OCI-LY7 (cell line): ENCODE measurements at regions not wholly inside any gene's neighbourhood (a gene's known extent, or its start where the extent isn't known, plus 50 kb on each side); places are given as distances from the start of the nearest gene placed in this dataset.
"Not testable (repeated sequence)": the region's sequence is repeated elsewhere in the genome, so short reads cannot be mapped to it uniquely, and the experiment has no call there.

Experiments
- BruUV-seq: library from RNA; stranded (reverse); fragments of 400-500 nt; replicated peaks from 2 replicates; lab custom pipeline; 2021; lab: Mats Ljungman, UMichigan
- CTCF ChIA-PET: fragments of 300-600 bp; sonication (Branson Sonifier 250); formaldehyde crosslinking; loops from one replicate; lab custom pipeline; 2022; ENCODE audit warnings: antibody characterized with exemption; ENCODE audit not compliant: unreplicated experiment; lab: Charles Lee
- POLR2A ChIA-PET: fragments of 300-600 bp; sonication (Branson Sonifier 250); formaldehyde crosslinking; loops from one replicate; lab custom pipeline; 2022; ENCODE audit warnings: antibody characterized with exemption; lab: Charles Lee
- DNase-seq: peaks from one replicate; pipeline ENCODE4 v3.0.0-alpha.2; 2015; ENCODE audit warnings: low spot score
- H2AFZ ChIP-seq: fragments of 200-600 bp; sonication (generic), shearing (Covaris generic); 2 replicates; pipeline ENCODE4 v1.6.1; 2014; ENCODE audit warnings: mild to moderate bottlenecking, antibody characterized with exemption, low read length, moderate library complexity
- H3K27ac ChIP-seq: fragments of 200-600 bp; sonication (generic); 2 replicates; pipeline ENCODE4 v1.5.1; 2014; ENCODE audit warnings: mixed run types, low read depth, mild to moderate bottlenecking, moderate library complexity, low read length, inconsistent platforms; ENCODE audit not compliant: poor library complexity, severe bottlenecking
- H3K36me3 ChIP-seq: fragments of 200-600 bp; sonication (generic); 2 replicates; pipeline ENCODE4 v1.6.1; 2014; ENCODE audit warnings: mild to moderate bottlenecking, antibody characterized with exemption, low read length, moderate library complexity, mixed read lengths; ENCODE audit not compliant: insufficient read depth
- H3K4me1 ChIP-seq: fragments of 200-600 bp; sonication (generic); 2 replicates; pipeline ENCODE4 v1.5.1; 2014; ENCODE audit warnings: mild to moderate bottlenecking, low read length; ENCODE audit not compliant: insufficient read depth, poor library complexity, severe bottlenecking
- H3K4me2 ChIP-seq: fragments of 200-600 bp; sonication (generic); 2 replicates; pipeline ENCODE4 v1.6.1; 2014; ENCODE audit warnings: mild to moderate bottlenecking, low read length
- H3K4me3 ChIP-seq: fragments of 200-600 bp; sonication (generic); 2 replicates; pipeline ENCODE4 v1.5.1; 2014; ENCODE audit warnings: mild to moderate bottlenecking, low read depth, low read length; ENCODE audit not compliant: poor library complexity, severe bottlenecking
- H3K79me2 ChIP-seq: fragments of 200-600 bp; sonication (generic); 2 replicates; pipeline ENCODE4 v1.6.1; 2016; ENCODE audit warnings: low read depth, mild to moderate bottlenecking, low read length, moderate library complexity, mixed read lengths; ENCODE audit not compliant: insufficient read depth
- H3K9me2 ChIP-seq: fragments of 200-600 bp; sonication (generic); 2 replicates; pipeline ENCODE4 v1.6.1; 2016; ENCODE audit warnings: mild to moderate bottlenecking, low read length, mixed read lengths; ENCODE audit not compliant: insufficient read depth
- H3K9me3 ChIP-seq: fragments of 200-600 bp; sonication (generic); 2 replicates; pipeline ENCODE4 v1.6.1; 2014; ENCODE audit warnings: mild to moderate bottlenecking, mixed run types, low read length, mixed read lengths
- H4K20me1 ChIP-seq: fragments of 200-600 bp; sonication (generic); 2 replicates; pipeline ENCODE4 v1.6.1; 2014; ENCODE audit warnings: mild to moderate bottlenecking, antibody characterized with exemption, low read length, moderate library complexity, mixed read lengths; ENCODE audit not compliant: insufficient read depth
- CTCF ChIP-seq: fragments of 200-600 bp; sonication (generic); conservative IDR thresholded peaks from 2 replicates; pipeline ENCODE4 v1.5.1; 2014; ENCODE audit warnings: mild to moderate bottlenecking, antibody characterized with exemption, low read length, moderate library complexity, mixed read lengths
- EZH2phosphoT487 ChIP-seq: fragments of 200-600 bp; sonication (generic); IDR thresholded peaks from 2 replicates; pipeline ENCODE4 v1.6.1; 2018; ENCODE audit warnings: low read depth, borderline replicate concordance, mild to moderate bottlenecking, mixed run types, antibody characterized with exemption, low read length, moderate library complexity, mixed read lengths
- intact Hi-C: fragments of 100-400 bp; cut with micrococcal nuclease; formaldehyde crosslinking; loops from one replicate; pipeline ENCODE4 v1.10.0; 2022; ENCODE audit not compliant: unreplicated experiment

DNA sequence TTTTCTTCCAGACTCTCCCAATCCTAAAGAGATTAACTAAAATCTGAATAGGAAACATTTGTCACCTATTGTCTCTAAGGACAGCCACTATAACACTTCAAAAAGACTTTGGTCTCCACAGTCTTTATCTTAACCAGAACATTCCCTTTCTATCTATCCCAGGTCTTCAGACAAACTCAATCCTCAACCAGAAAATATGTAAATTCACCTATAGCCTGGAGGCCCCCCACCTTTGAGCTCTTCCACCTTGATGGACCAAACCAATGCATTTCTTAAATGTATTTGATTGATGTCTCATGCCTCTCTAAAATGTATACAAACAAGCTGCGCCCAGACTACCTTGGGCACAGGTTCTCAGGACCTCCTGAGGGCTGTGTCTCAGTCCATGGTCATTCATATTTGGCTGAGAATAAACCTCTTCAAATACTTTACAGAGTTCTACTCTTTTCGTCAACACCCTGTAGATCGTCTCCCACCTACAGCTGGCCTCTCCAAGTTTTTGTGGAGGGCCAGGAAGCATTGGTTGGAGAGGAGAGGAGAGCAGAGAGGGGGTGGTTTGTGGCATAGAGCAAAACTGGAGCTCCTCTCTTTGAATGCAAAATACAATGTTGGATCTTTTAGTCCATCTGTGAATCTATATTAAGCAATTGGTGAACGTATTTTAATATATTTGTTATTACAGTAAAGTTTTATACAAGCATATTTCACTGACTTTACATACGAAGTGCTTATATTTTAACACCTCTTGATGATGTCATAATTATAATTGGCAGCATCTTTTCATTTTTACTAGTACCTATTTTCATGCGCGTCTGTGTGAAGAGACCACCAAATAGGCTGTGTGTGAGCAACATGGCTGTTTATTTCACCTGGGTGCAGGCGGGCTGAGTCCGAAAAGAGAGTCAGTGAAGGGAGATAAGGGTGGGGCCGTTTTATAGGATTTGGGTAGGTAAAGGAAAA is 230.7 kb upstream of the DUSP10 start:
- Histone ChIP-seq H3K4me3 (no peak overlapping the region), H3K36me3 (no peaks in the 10 kb centered on the region), H3K9me2 (no peaks in the 10 kb centered on the region), H3K4me2 (no peak overlapping the region), H4K20me1 (no peaks in the 10 kb centered on the region), H2AFZ (no peak overlapping the region), H3K27ac (no peak overlapping the region), H3K9me3 (no peaks in the 10 kb centered on the region), H3K79me2 (no peaks in the 10 kb centered on the region), H3K4me1 (no peaks in the 10 kb centered on the region)
- POLR2A ChIA-PET = interaction anchor here (0.6 kb wide), 1 partner anchor 1004 kb away, joined by 3 read pairs; no protein-coding TSS in a partner anchor
- no TSS peak for BruUV-seq
- intact Hi-C loops = no loop called here
- no peak for DNase-seq
- TF ChIP-seq CTCF (no peak), EZH2phosphoT487 (no peak)
- CTCF ChIA-PET = no interaction called here

DNA sequence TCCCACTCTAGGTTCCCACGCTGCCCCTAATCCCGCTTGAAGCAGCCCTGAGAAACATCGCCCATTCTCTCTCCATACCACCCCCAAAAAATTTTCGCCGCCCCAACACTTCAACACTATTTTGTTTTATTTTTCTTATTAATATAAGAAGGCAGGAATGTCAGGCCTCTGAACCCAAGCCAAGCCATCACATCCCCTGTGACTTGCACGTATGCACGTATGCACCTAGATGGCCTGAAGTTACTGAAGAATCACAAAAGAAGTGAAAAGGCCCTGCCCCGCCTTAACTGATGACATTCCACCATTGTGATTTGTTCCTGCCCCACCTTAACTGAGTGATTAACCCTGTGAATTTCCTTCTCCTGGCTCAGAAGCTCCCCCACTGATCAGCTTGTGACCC is 229.1 kb upstream of the DUSP10 start:
- H4K20me1 ChIP-seq, H3K9me2 ChIP-seq, H3K79me2 ChIP-seq, H3K4me1 ChIP-seq, DNase-seq, H3K9me3 ChIP-seq, H3K4me2 ChIP-seq, POLR2A ChIA-PET, BruUV-seq, CTCF ChIA-PET, H3K4me3 ChIP-seq, H3K36me3 ChIP-seq, H3K27ac ChIP-seq, intact Hi-C loops, H2AFZ ChIP-seq: not testable (repeated sequence)

DNA sequence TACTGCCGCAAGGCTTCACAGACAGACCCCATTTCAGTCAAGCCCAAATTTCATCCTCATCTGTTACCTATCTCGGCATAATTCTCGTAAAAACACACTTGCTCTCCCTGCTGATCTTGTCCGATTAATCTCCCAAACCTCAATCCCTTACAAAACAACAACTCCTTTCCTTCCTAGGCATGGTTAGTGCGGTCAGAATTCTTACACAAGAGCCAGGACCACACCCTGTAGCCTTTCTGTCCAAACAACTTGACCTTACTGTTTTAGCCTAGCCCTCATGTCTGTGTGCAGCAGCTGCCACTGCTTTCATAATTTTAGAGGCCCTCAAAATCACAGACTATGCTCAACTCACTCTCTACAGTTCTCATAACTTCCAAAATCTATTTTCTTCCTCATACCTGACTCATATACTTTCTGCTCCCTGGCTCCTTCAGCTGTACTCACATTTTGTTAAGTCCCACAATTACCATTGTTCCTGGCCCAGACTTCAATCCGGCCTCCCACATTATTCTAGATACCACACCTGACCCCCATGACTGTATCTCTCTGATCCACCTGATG is 227.5 kb upstream of the DUSP10 start:
- H3K27ac ChIP-seq, H3K4me2 ChIP-seq, DNase-seq, H3K4me3 ChIP-seq, H4K20me1 ChIP-seq, H3K79me2 ChIP-seq, POLR2A ChIA-PET, H2AFZ ChIP-seq, H3K9me3 ChIP-seq, H3K9me2 ChIP-seq, CTCF ChIA-PET, intact Hi-C loops, H3K36me3 ChIP-seq, BruUV-seq, H3K4me1 ChIP-seq: not testable (repeated sequence)

- H3K4me2 ChIP-seq, CTCF ChIA-PET, DNase-seq, POLR2A ChIA-PET, H3K9me3 ChIP-seq, H3K36me3 ChIP-seq, H3K4me1 ChIP-seq, H3K27ac ChIP-seq, H3K79me2 ChIP-seq, H4K20me1 ChIP-seq, BruUV-seq, H3K4me3 ChIP-seq, intact Hi-C loops, H3K9me2 ChIP-seq, H2AFZ ChIP-seq: not testable (repeated sequence)
Observed at GRCh38 chr1:221967538-221967937, 225.6 kb upstream of the DUSP10 start.

GRCh38 chr1:221966888-221967287 is 225.0 kb upstream of the DUSP10 start:
- H2AFZ ChIP-seq, BruUV-seq, DNase-seq, intact Hi-C loops, H3K9me2 ChIP-seq, H3K36me3 ChIP-seq, CTCF ChIA-PET, H3K4me2 ChIP-seq, H3K9me3 ChIP-seq, H3K79me2 ChIP-seq, H3K27ac ChIP-seq, POLR2A ChIA-PET, H3K4me3 ChIP-seq, H3K4me1 ChIP-seq, H4K20me1 ChIP-seq: not testable (repeated sequence)
